Neural cell (in vitro differentiated cells): ENCODE measurements at regions not wholly inside any gene's neighbourhood (a gene's known extent, or its start where the extent isn't known, plus 50 kb on each side); places are given as distances from the start of the nearest gene placed in this dataset.

ENCODE experiments used
- H2AFZ ChIP-seq: fragments of 200-600, 300-800 bp; sonication (generic), shearing (Covaris generic); 2 replicates; pipeline ENCODE4 v1.6.0; 2014; ENCODE audit warnings: low read depth, mild to moderate bottlenecking, antibody characterized with exemption, low read length, moderate library complexity
- H3F3A ChIP-seq: fragments of 200-600 bp; shearing (Covaris generic); 2 replicates; pipeline ENCODE4 v1.6.1; 2016; ENCODE audit warnings: mild to moderate bottlenecking, moderate library complexity, mixed read lengths, antibody characterized with exemption, low read length; ENCODE audit not compliant: insufficient read depth, poor library complexity, severe bottlenecking
- H3K27ac ChIP-seq: fragments of 200-600, 300-800 bp; sonication (generic), shearing (Covaris generic); 2 replicates; pipeline ENCODE4 v1.5.1; 2014; ENCODE audit warnings: mild to moderate bottlenecking, low read length, moderate library complexity
- H3K27me3 ChIP-seq: fragments of 300-800, 200-600 bp; sonication (generic), shearing (Covaris generic); 2 replicates; pipeline ENCODE4 v1.6.0; 2014; ENCODE audit warnings: mild to moderate bottlenecking, low read depth, low read length, moderate library complexity; ENCODE audit not compliant: insufficient read depth
- H3K36me3 ChIP-seq: fragments of 300-800, 200-600 bp; sonication (generic), shearing (Covaris generic); 2 replicates; pipeline ENCODE4 v1.5.1; 2014; ENCODE audit warnings: mild to moderate bottlenecking, antibody characterized with exemption, low read length, moderate library complexity; ENCODE audit not compliant: insufficient read depth
- H3K4me2 ChIP-seq: fragments of 300-800, 200-600 bp; sonication (generic), shearing (Covaris generic); 2 replicates; pipeline ENCODE4 v1.6.0; 2014; ENCODE audit warnings: mild to moderate bottlenecking, low read length
- H3K4me3 ChIP-seq: fragments of 300-800, 200-600 bp; sonication (generic), shearing (Covaris generic); 2 replicates; pipeline ENCODE4 v1.5.1; 2014; ENCODE audit warnings: mild to moderate bottlenecking, low read length, moderate library complexity
- H3K79me2 ChIP-seq: fragments of 200-600 bp; shearing (Covaris generic); replicated peaks from 2 replicates; pipeline ENCODE4 v1.6.0; 2014; ENCODE audit warnings: mild to moderate bottlenecking, low read length, moderate library complexity; ENCODE audit not compliant: insufficient read depth
- H3K9ac ChIP-seq: fragments of 300-800, 200-600 bp; sonication (generic), shearing (Covaris generic); 2 replicates; pipeline ENCODE4 v1.6.1; 2016; ENCODE audit warnings: mild to moderate bottlenecking, low read length, mixed read lengths
- H3K9me2 ChIP-seq: fragments of 200-600 bp; shearing (Covaris generic); 2 replicates; pipeline ENCODE4 v1.6.1; 2016; ENCODE audit warnings: mild to moderate bottlenecking, low read length, mixed read lengths; ENCODE audit not compliant: insufficient read depth
- H3K9me3 ChIP-seq: fragments of 200-600, 300-800 bp; sonication (generic), shearing (Covaris generic); 2 replicates; pipeline ENCODE4 v1.6.1; 2016; ENCODE audit warnings: mild to moderate bottlenecking, mixed run types, low read length, moderate library complexity, mixed read lengths
- H4K20me1 ChIP-seq: fragments of 200-600 bp; shearing (Covaris generic); 2 replicates; pipeline ENCODE4 v1.6.1; 2016; ENCODE audit warnings: mild to moderate bottlenecking, mixed run types; ENCODE audit not compliant: insufficient read depth
- EP300 ChIP-seq: fragments of 450-650 bp; conservative IDR thresholded peaks from 2 replicates; pipeline ENCODE4 v1.6.1; 2014; ENCODE audit warnings: antibody characterized with exemption, mild to moderate bottlenecking, moderate library complexity; ENCODE audit not compliant: poor library complexity, severe bottlenecking
- EZH2 ChIP-seq: fragments of 200-600, 300-800 bp; shearing (Covaris generic), sonication (generic); IDR thresholded peaks from 2 replicates; pipeline ENCODE4 v1.6.1; 2014; ENCODE audit warnings: antibody characterized with exemption, low read length, borderline replicate concordance, mild to moderate bottlenecking; ENCODE audit not compliant: insufficient read depth, poor library complexity, severe bottlenecking
- MXI1 ChIP-seq: fragments of 450-650 bp; conservative IDR thresholded peaks from 2 replicates; pipeline ENCODE4 v1.6.1; 2014; ENCODE audit warnings: antibody characterized with exemption, mild to moderate bottlenecking; ENCODE audit not compliant: poor library complexity, severe bottlenecking
- POLR2AphosphoS5 ChIP-seq: IDR thresholded peaks from 2 replicates; pipeline ENCODE4 v1.6.1; 2012
- RAD21 ChIP-seq: fragments of 450-650 bp; conservative IDR thresholded peaks from 2 replicates; pipeline ENCODE4 v1.6.1; 2014; ENCODE audit warnings: antibody characterized with exemption, mild to moderate bottlenecking, moderate library complexity
- SMC3 ChIP-seq: fragments of 450-650 bp; conservative IDR thresholded peaks from 2 replicates; pipeline ENCODE4 v1.6.1; 2014; ENCODE audit warnings: antibody characterized with exemption, mild to moderate bottlenecking, moderate library complexity; ENCODE audit not compliant: poor library complexity
- TAF1 ChIP-seq: IDR thresholded peaks from 2 replicates; pipeline ENCODE4 v1.6.1; 2012; ENCODE audit warnings: low read depth
- TF ChIP-seq, protein P1 (sequence below): fragments of 450-650 bp; IDR thresholded peaks from 2 replicates; pipeline ENCODE4 v1.5.1; 2014; ENCODE audit warnings: antibody characterized with exemption, mild to moderate bottlenecking, moderate library complexity; ENCODE audit not compliant: poor library complexity, severe bottlenecking
- TF ChIP-seq, protein P2 (sequence below): IDR thresholded peaks from 2 replicates; pipeline ENCODE4 v1.6.1; 2012; ENCODE audit warnings: borderline replicate concordance

DNA sequence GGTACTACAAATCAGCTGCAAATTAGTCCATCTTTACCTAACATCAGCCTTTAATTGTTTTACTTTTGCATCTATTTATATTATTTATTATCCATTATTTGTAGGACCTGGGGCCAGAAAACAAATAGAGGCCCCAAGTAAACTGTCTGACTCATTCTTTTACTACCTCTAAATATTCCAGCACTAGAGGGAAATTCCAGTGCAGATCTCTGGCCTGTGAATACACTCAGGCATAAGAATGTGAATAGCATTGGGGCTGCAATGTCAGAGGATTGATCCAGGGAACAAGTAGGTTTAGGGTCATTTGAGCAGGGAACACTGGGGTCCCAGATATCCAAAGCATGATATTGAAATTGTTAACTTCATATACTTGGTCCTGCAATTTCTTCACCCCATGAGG is 176.6 kb upstream of the TYRP1 start:
- no peaks in the 10 kb centered on the region for H3K36me3 ChIP-seq
- H3K27me3 ChIP-seq, result no peaks in the 10 kb centered on the region
- H2AFZ ChIP-seq, result no peak overlapping the region
- no peaks in the 10 kb centered on the region for H3K9me2 ChIP-seq
- H3K4me3 ChIP-seq, result no peak overlapping the region
- H3K9me3 ChIP-seq, result no peaks in the 10 kb centered on the region
- no peak overlapping the region for H3K4me2 ChIP-seq
- no peaks in the 10 kb centered on the region for H3K79me2 ChIP-seq
- H4K20me1 ChIP-seq, result no peaks in the 10 kb centered on the region
- no peak overlapping the region for H3K9ac ChIP-seq
- no peak overlapping the region for H3K27ac ChIP-seq
- no peaks in the 10 kb centered on the region for H3F3A ChIP-seq
- TF ChIP-seq RAD21 (no peak), EP300 (no peak), EZH2 (no peak), SMC3 (no peak), POLR2AphosphoS5 (no peak), MXI1 (no peak)
- TF ChIP-seq, protein P1, sequence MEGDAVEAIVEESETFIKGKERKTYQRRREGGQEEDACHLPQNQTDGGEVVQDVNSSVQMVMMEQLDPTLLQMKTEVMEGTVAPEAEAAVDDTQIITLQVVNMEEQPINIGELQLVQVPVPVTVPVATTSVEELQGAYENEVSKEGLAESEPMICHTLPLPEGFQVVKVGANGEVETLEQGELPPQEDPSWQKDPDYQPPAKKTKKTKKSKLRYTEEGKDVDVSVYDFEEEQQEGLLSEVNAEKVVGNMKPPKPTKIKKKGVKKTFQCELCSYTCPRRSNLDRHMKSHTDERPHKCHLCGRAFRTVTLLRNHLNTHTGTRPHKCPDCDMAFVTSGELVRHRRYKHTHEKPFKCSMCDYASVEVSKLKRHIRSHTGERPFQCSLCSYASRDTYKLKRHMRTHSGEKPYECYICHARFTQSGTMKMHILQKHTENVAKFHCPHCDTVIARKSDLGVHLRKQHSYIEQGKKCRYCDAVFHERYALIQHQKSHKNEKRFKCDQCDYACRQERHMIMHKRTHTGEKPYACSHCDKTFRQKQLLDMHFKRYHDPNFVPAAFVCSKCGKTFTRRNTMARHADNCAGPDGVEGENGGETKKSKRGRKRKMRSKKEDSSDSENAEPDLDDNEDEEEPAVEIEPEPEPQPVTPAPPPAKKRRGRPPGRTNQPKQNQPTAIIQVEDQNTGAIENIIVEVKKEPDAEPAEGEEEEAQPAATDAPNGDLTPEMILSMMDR, result no peak

DNA sequence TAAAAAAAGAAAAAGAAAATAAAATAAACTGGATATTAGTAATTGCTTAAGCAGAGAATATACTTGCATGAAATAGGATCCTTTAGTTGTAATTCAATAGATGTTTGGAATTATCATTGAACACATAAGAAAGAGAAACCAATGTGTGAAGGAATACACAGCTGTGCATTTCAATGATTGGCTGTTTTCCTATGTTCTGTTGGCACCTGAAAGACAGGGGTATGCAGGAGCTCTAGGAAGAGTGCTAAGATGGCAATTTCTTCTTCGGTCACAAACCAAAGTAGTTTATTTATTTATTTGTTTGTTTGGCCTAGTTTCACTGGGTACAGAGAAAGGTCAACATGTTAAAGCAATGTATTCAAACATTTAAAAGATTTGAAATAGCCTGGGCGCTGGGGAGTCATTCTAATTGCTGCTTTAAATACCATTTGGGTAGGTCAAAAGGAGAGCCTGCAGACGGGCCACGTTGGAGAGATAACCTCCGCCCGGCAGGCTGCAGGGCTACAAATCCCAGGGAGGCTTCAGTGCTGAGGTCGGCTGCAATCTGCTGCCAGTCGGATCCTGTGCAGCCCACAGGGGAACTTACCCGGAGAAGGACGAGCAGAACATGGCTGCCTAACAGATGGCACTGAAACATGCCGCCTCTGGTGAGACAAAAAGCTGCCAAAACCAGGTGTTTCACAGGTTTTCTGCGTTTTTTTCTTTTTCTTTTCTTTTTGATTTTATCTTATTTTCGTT is 154.2 kb upstream of the TYRP1 start:
- Histone ChIP-seq H3K4me2 (no peak overlapping the region), H3K27ac (no peak overlapping the region), H3K4me3 (no peak overlapping the region), H2AFZ (no peak overlapping the region), H3K79me2 (no peaks in the 10 kb centered on the region), H3K9me2 (no peaks in the 10 kb centered on the region), H3F3A (no peaks in the 10 kb centered on the region), H4K20me1 (no peaks in the 10 kb centered on the region), H3K27me3 (no peaks in the 10 kb centered on the region), H3K9me3 (no peaks in the 10 kb centered on the region), H3K36me3 (no peaks in the 10 kb centered on the region), H3K9ac (no peak overlapping the region)
- TF ChIP-seq RAD21, result no peak
- TF ChIP-seq TAF1, result no peak
- TF ChIP-seq MXI1, result no peak
- TF ChIP-seq, protein P1, result no peak
- no peak for TF ChIP-seq EP300
- TF ChIP-seq EZH2, result no peak
- no peak for TF ChIP-seq POLR2AphosphoS5
- TF ChIP-seq, protein P2, sequence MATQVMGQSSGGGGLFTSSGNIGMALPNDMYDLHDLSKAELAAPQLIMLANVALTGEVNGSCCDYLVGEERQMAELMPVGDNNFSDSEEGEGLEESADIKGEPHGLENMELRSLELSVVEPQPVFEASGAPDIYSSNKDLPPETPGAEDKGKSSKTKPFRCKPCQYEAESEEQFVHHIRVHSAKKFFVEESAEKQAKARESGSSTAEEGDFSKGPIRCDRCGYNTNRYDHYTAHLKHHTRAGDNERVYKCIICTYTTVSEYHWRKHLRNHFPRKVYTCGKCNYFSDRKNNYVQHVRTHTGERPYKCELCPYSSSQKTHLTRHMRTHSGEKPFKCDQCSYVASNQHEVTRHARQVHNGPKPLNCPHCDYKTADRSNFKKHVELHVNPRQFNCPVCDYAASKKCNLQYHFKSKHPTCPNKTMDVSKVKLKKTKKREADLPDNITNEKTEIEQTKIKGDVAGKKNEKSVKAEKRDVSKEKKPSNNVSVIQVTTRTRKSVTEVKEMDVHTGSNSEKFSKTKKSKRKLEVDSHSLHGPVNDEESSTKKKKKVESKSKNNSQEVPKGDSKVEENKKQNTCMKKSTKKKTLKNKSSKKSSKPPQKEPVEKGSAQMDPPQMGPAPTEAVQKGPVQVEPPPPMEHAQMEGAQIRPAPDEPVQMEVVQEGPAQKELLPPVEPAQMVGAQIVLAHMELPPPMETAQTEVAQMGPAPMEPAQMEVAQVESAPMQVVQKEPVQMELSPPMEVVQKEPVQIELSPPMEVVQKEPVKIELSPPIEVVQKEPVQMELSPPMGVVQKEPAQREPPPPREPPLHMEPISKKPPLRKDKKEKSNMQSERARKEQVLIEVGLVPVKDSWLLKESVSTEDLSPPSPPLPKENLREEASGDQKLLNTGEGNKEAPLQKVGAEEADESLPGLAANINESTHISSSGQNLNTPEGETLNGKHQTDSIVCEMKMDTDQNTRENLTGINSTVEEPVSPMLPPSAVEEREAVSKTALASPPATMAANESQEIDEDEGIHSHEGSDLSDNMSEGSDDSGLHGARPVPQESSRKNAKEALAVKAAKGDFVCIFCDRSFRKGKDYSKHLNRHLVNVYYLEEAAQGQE, result no peak
- no peak for TF ChIP-seq SMC3
